ENCODE measurements at regions not wholly inside any gene's neighbourhood (a gene's known extent, or its start where the extent isn't known, plus 50 kb on each side); places are given as distances from the start of the nearest gene placed in this dataset.

- Histone ChIP-seq H3K9ac (no peak overlapping the region), H3K36me3 (replicated peaks in 1 of 2; ENCODE audit: control insufficient read depth in 1 of 2, insufficient read depth in 2 of 2, low read length in 1 of 2) (no peaks in the 10 kb centered on the region), H2AFZ (ENCODE audit: low read depth) (no peak overlapping the region), H3K27ac (ENCODE audit: low read depth in 2 of 2, low read length in 1 of 2) (no peak overlapping the region), H3K4me2 (no peak overlapping the region), H4K20me1 (ENCODE audit: insufficient read depth) (no peaks in the 10 kb centered on the region), H3K4me3 (ENCODE audit: low read depth in 2 of 2, low read length in 1 of 2) (no peak overlapping the region), H3K4me1 (ENCODE audit: control insufficient read depth in 1 of 2, insufficient read depth in 2 of 2, low read depth in 1 of 2, low read length in 1 of 2) (no peaks in the 10 kb centered on the region), H3F3A (replicated peaks; ENCODE audit: insufficient read depth) (no peaks in the 10 kb centered on the region), H3K79me2 (ENCODE audit: insufficient read depth) (no peaks in the 10 kb centered on the region), H3K9me2 (no peaks in the 10 kb centered on the region), H3K27me3 (ENCODE audit: insufficient read depth) (no peaks in the 10 kb centered on the region), H3K9me3 (no peaks in the 10 kb centered on the region)
- ChIA-PET CTCF (no interaction called here), POLR2A (no interaction called here)
- TF ChIP-seq USF1 (IDR thresholded peaks at IDR 0.05; ENCODE audit: borderline replicate concordance, low read depth): no peak
- TF ChIP-seq EZH2phosphoT487 (IDR thresholded peaks at IDR 0.05; ENCODE audit: borderline replicate concordance, low read depth): no peak
- no peak for TF ChIP-seq YY1 (IDR thresholded peaks at IDR 0.05; ENCODE audit: low read depth)
- no peak for TF ChIP-seq MXI1 (IDR thresholded peaks at IDR 0.05; ENCODE audit: low read depth, low read length)
- no peak for TF ChIP-seq RXRA (IDR thresholded peaks at IDR 0.05; ENCODE audit: borderline replicate concordance, low read depth)
- no peak for TF ChIP-seq IRF3 (IDR thresholded peaks at IDR 0.05; ENCODE audit: low read depth, low read length)
- WGBS (ENCODE audit: low lambda C conversion rate): 50% methylated on average over 2 of the region's 2 CpGs
- DNase-seq: no peak
Observed at GRCh38 chr6:14422917-14423316, 305.3 kb downstream of the CD83 start.

GRCh38 chr6:14423330-14423729 is 305.8 kb downstream of the CD83 start:
- H3K9me2 ChIP-seq: no peaks in the 10 kb centered on the region
- H4K20me1 ChIP-seq (ENCODE audit: insufficient read depth): no peaks in the 10 kb centered on the region
- CTCF ChIA-PET: no interaction called here
- H3K9ac ChIP-seq: no peak overlapping the region
- H3K4me1 ChIP-seq (ENCODE audit: control insufficient read depth in 1 of 2, insufficient read depth in 2 of 2, low read depth in 1 of 2, low read length in 1 of 2): no peaks in the 10 kb centered on the region
- no peak for DNase-seq
- POLR2A ChIA-PET: no interaction called here
- no peaks in the 10 kb centered on the region for H3K9me3 ChIP-seq
- H3K79me2 ChIP-seq (ENCODE audit: insufficient read depth): no peaks in the 10 kb centered on the region
- H3K4me3 ChIP-seq (ENCODE audit: low read depth in 2 of 2, low read length in 1 of 2): no peak overlapping the region
- no peak overlapping the region for H3K4me2 ChIP-seq
- no peak overlapping the region for H3K27ac ChIP-seq (ENCODE audit: low read depth in 2 of 2, low read length in 1 of 2)
- H3F3A ChIP-seq (replicated peaks; ENCODE audit: insufficient read depth): no peaks in the 10 kb centered on the region
- H3K36me3 ChIP-seq (replicated peaks in 1 of 2; ENCODE audit: control insufficient read depth in 1 of 2, insufficient read depth in 2 of 2, low read length in 1 of 2): no peaks in the 10 kb centered on the region
- no peak overlapping the region for H2AFZ ChIP-seq (ENCODE audit: low read depth)
- no peaks in the 10 kb centered on the region for H3K27me3 ChIP-seq (ENCODE audit: insufficient read depth)
- WGBS (ENCODE audit: low lambda C conversion rate): 77% methylated on average over 5 of the region's 5 CpGs
- no peak for TF ChIP-seq FOXM1 (IDR thresholded peaks at IDR 0.05; ENCODE audit: low read depth)
- no peak for TF ChIP-seq GABPA (IDR thresholded peaks at IDR 0.05; ENCODE audit: low read depth)
- TF ChIP-seq POLR2AphosphoS5 (IDR thresholded peaks at IDR 0.05; ENCODE audit: low read depth, low read length): no peak
- no peak for TF ChIP-seq NFIC (IDR thresholded peaks at IDR 0.05; ENCODE audit: borderline replicate concordance)
- no peak for TF ChIP-seq ELF1 (IDR thresholded peaks at IDR 0.05)
- TF ChIP-seq EP300 (IDR thresholded peaks at IDR 0.05; ENCODE audit: borderline replicate concordance in 1 of 2, low read depth in 1 of 2, low read length in 1 of 2): no peak
- TF ChIP-seq EZH2phosphoT487 (IDR thresholded peaks at IDR 0.05; ENCODE audit: borderline replicate concordance, low read depth): no peak
- no peak for TF ChIP-seq IRF3 (IDR thresholded peaks at IDR 0.05; ENCODE audit: low read depth, low read length)
- TF ChIP-seq NRF1 (IDR thresholded peaks at IDR 0.05; ENCODE audit: low read depth, low read length): no peak

Data from SK-N-SH (cell line).